Caco-2 (cell line): ENCODE measurements at regions not wholly inside any gene's neighbourhood (a gene's known extent, or its start where the extent isn't known, plus 50 kb on each side); places are given as distances from the start of the nearest gene placed in this dataset.

Source experiments
- BruUV-seq: library from RNA; stranded (reverse); fragments of 400-500 nt; replicated peaks from 2 replicates; lab custom pipeline; 2021; lab: Mats Ljungman, UMichigan
- CTCF ChIA-PET: fragments of 300-600 bp; sonication (Branson Sonifier 250); formaldehyde crosslinking; loops from one replicate; lab custom pipeline; 2022; ENCODE audit warnings: antibody characterized with exemption; lab: Charles Lee
- POLR2A ChIA-PET: fragments of 300-600 bp; sonication (Branson Sonifier 250); formaldehyde crosslinking; loops from one replicate; lab custom pipeline; 2022; ENCODE audit warnings: antibody characterized with exemption; lab: Charles Lee
- DNase-seq, 2 experiments: peaks; one replicate each; pipeline versions ENCODE4 v3.0.0 to v3.0.0-alpha.2; 2020 to 2022
- H3K27me3 ChIP-seq: replicated peaks from 2 replicates; pipeline ENCODE4 v1.6.0; 2011; ENCODE audit warnings: low read length; ENCODE audit not compliant: control insufficient read depth, insufficient read depth
- H3K36me3 ChIP-seq: 2 replicates; pipeline ENCODE4 v1.5.1; 2011; ENCODE audit warnings: low read length; ENCODE audit not compliant: control insufficient read depth, insufficient read depth
- H3K4me1 ChIP-seq: fragments of 250-450 bp; sonication (Bioruptor Pico); 2 replicates; pipeline ENCODE4 v1.5.1; 2020; ENCODE audit warnings: mild to moderate bottlenecking
- H3K4me3 ChIP-seq: 2 replicates; pipeline ENCODE4 v1.5.1; 2011; ENCODE audit warnings: low read depth, mild to moderate bottlenecking, control low read depth, low read length
- H3K9me3 ChIP-seq: fragments of 250-450 bp; sonication (Bioruptor Pico); 2 replicates; pipeline ENCODE4 v1.5.1; 2020; ENCODE audit warnings: mild to moderate bottlenecking, moderate library complexity
- H3K27ac Mint-ChIP-seq: one replicate; pipeline ENCODE4 v1.8.0; 2022; ENCODE audit warnings: mixed read lengths; ENCODE audit not compliant: unreplicated experiment
- H3K27me3 Mint-ChIP-seq: one replicate; pipeline ENCODE4 v1.8.0; 2022; ENCODE audit warnings: mixed read lengths; ENCODE audit not compliant: insufficient read depth, unreplicated experiment
- H3K36me3 Mint-ChIP-seq: one replicate; pipeline ENCODE4 v1.8.0; 2022; ENCODE audit warnings: mild to moderate bottlenecking, mixed read lengths; ENCODE audit not compliant: insufficient read depth, unreplicated experiment
- H3K4me1 Mint-ChIP-seq: one replicate; pipeline ENCODE4 v1.8.0; 2022; ENCODE audit warnings: low read depth, mixed read lengths; ENCODE audit not compliant: unreplicated experiment
- H3K4me3 Mint-ChIP-seq: one replicate; pipeline ENCODE4 v1.8.0; 2022; ENCODE audit warnings: mild to moderate bottlenecking, moderate library complexity, mixed read lengths; ENCODE audit not compliant: unreplicated experiment
- H3K9me3 Mint-ChIP-seq: one replicate; pipeline ENCODE4 v1.8.0; 2022; ENCODE audit warnings: mixed read lengths; ENCODE audit not compliant: unreplicated experiment
- intact Hi-C: fragments of 100-400 bp; cut with micrococcal nuclease; formaldehyde crosslinking; loops from one replicate; pipeline ENCODE4 v1.10.0; 2022; ENCODE audit not compliant: unreplicated experiment
- TF ChIP-seq, protein P1 (sequence below), 2 experiments: fragments of 200-600 bp in 1 of 2; IDR thresholded peaks; 1 replicate in 1 of 2; 2 replicates in 1 of 2; pipeline versions ENCODE4 v1.5.1 to v1.8.0; 2011 to 2022; ENCODE audit warnings: antibody characterized with exemption in 1 of 2, control low read depth in 1 of 2, inconsistent platforms in 1 of 2, low read depth in 1 of 2, low read length in 1 of 2, mild to moderate bottlenecking in 1 of 2, moderate library complexity in 1 of 2; ENCODE audit not compliant: insufficient read depth in 1 of 2, severe bottlenecking in 1 of 2, unreplicated experiment in 1 of 2

DNA sequence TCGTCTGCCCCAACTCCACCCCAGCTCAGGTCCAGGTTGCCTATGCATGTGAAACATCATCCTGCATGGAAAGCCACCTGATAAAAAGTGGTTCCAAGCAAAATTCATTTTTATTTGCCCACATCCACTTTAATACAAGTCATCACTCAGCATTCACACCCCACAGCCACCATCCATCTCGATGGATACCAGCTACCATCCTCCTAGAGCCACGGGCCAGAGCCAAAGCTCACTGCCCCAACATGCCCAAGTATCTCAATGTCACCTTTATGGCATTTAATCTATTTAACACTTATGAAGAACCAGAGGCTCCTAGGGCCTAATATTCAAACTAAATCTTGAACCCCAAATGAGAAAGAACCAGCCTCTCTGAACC lies 70.5 kb downstream of the COPRS start:
- no TSS peak for BruUV-seq
- Histone ChIP-seq H3K9me3 (no peaks in the 10 kb centered on the region; the same call in 1 of the 2 replicates), H3K27me3 (no peaks in the 10 kb centered on the region), H3K4me1 (no peaks in the 10 kb centered on the region), H3K4me3 (no peak overlapping the region), H3K36me3 (no peaks in the 10 kb centered on the region)
- no peak overlapping the region for H3K27ac Mint-ChIP-seq
- POLR2A ChIA-PET, result no interaction called here
- CTCF ChIA-PET, result no interaction called here
- no peaks in the 10 kb centered on the region for H3K4me1 Mint-ChIP-seq
- H3K36me3 Mint-ChIP-seq, result no peaks in the 10 kb centered on the region
- H3K4me3 Mint-ChIP-seq, result no peak overlapping the region
- H3K27me3 Mint-ChIP-seq, result no peaks in the 10 kb centered on the region
- TF ChIP-seq, protein P1, sequence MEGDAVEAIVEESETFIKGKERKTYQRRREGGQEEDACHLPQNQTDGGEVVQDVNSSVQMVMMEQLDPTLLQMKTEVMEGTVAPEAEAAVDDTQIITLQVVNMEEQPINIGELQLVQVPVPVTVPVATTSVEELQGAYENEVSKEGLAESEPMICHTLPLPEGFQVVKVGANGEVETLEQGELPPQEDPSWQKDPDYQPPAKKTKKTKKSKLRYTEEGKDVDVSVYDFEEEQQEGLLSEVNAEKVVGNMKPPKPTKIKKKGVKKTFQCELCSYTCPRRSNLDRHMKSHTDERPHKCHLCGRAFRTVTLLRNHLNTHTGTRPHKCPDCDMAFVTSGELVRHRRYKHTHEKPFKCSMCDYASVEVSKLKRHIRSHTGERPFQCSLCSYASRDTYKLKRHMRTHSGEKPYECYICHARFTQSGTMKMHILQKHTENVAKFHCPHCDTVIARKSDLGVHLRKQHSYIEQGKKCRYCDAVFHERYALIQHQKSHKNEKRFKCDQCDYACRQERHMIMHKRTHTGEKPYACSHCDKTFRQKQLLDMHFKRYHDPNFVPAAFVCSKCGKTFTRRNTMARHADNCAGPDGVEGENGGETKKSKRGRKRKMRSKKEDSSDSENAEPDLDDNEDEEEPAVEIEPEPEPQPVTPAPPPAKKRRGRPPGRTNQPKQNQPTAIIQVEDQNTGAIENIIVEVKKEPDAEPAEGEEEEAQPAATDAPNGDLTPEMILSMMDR (IDR thresholded peaks at IDR 0.05; ENCODE audit: insufficient read depth in 1 of 2, low read depth in 1 of 2, low read length in 1 of 2, severe bottlenecking in 1 of 2, unreplicated experiment in 1 of 2), result no peak
- no peaks in the 10 kb centered on the region for H3K9me3 Mint-ChIP-seq
- intact Hi-C loops, result no loop called here
- no peak for DNase-seq

DNA sequence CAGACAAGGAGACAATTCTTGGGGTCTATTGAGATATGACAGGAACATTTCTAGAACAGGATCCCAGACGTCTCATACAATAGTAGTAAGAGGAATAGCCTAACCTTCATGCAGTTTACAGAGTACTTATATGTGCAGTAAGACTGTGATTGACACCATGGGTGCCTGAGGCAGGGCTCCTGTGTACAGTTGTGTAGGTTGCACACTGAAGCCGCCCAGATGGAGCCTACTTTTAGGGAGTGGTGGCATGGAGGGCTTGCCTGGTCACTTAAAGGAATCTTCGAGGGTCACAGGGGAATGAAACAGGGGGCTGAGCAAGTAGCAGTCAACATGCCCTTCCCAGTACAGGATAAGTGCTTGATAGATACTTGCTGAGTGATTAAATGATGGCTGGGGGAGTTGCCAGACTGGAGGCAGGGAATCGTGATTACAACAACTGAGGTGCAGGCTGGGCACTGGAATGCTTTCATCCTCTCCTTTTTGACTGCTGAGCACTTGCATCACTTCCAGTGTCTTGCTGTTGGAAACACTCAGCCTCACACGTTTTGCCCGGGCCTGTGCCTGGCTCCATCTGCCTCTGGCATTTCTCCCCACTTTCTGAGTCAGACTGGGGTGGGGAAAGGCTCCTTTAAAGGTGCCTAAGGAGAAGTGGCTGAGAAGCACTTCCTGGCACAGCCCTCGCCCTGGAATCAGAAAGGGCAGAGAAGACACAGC lies 71.0 kb downstream of the COPRS start:
- TF ChIP-seq, protein P1 (IDR thresholded peaks at IDR 0.05; ENCODE audit: insufficient read depth in 1 of 2, low read depth in 1 of 2, low read length in 1 of 2, severe bottlenecking in 1 of 2, unreplicated experiment in 1 of 2), result no peak
- CTCF ChIA-PET, result no interaction called here
- Histone ChIP-seq H3K27me3 (no peaks in the 10 kb centered on the region), H3K9me3 (no peaks in the 10 kb centered on the region; the same call in 1 of the 2 replicates), H3K36me3 (no peaks in the 10 kb centered on the region), H3K4me1 (no peaks in the 10 kb centered on the region), H3K4me3 (no peak overlapping the region)
- Mint-ChIP-seq H3K9me3 (no peaks in the 10 kb centered on the region), H3K27ac (no peak overlapping the region), H3K36me3 (no peaks in the 10 kb centered on the region), H3K27me3 (peaks cover 4% of the 10 kb centered on the region), H3K4me3 (no peak overlapping the region), H3K4me1 (no peaks in the 10 kb centered on the region)
- BruUV-seq, result no TSS peak
- POLR2A ChIA-PET, result no interaction called here
- intact Hi-C loops, result no loop called here
- DNase-seq, result no peak

DNA sequence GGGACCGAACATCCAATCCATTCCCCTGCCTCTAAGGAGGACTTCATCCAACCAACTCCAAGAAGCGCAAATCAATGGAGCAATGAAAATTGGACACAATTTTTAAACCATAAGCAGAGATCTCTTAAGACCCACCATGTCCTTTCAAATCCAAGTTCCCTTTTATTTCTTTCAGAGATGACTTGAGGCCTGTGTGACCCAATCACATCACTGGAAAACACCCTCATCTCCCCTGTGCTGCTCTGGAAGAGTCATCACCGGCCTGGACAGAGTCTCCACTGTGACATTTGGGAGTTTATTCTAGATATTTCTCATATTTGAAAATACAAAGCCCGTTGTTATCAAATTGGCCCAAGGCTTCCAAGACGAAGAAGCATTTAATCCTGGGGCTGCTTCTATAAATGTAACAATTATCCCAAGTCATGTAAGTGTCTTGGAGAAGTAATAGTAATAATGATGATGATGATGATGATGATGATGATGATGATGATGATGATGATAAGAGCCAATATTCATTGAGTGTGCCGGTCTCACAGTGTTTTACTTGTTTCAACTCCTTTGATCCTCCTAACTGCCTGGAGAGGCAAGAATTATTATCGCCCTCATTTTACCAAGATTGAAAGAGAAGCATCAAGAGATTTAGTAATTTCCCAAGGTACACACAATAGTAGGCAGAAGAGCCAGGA lies 72.1 kb downstream of the COPRS start:
- TF ChIP-seq, protein P1 (IDR thresholded peaks at IDR 0.05; ENCODE audit: insufficient read depth in 1 of 2, low read depth in 1 of 2, low read length in 1 of 2, severe bottlenecking in 1 of 2, unreplicated experiment in 1 of 2), result no peak
- Mint-ChIP-seq H3K4me3 (no peak overlapping the region), H3K4me1 (no peaks in the 10 kb centered on the region), H3K36me3 (no peaks in the 10 kb centered on the region), H3K27me3 (peaks cover 7% of the 10 kb centered on the region), H3K27ac (no peak overlapping the region), H3K9me3 (no peaks in the 10 kb centered on the region)
- Histone ChIP-seq H3K9me3 (no peaks in the 10 kb centered on the region; the same call in 1 of the 2 replicates), H3K4me3 (no peak overlapping the region), H3K4me1 (no peaks in the 10 kb centered on the region), H3K36me3 (no peaks in the 10 kb centered on the region), H3K27me3 (no peaks in the 10 kb centered on the region)
- BruUV-seq, result no TSS peak
- intact Hi-C loops, result no loop called here
- POLR2A ChIA-PET, result no interaction called here
- CTCF ChIA-PET, result no interaction called here
- no peak for DNase-seq
